22Rv1 (cell line): ENCODE measurements at regions not wholly inside any gene's neighbourhood (a gene's known extent, or its start where the extent isn't known, plus 50 kb on each side); places are given as distances from the start of the nearest gene placed in this dataset.

Source experiments
- H3K27ac ChIP-seq: fragments of 450-650 bp; 2 replicates; pipeline ENCODE4 v1.5.1; 2017
- CTCF ChIP-seq: fragments of 450-650 bp; IDR thresholded peaks from 2 replicates; pipeline ENCODE4 v1.5.1; 2017; ENCODE audit warnings: mild to moderate bottlenecking
- ZFX ChIP-seq: fragments of 450-650 bp; IDR thresholded peaks from 2 replicates; pipeline ENCODE4 v1.6.1; 2017; ENCODE audit warnings: antibody characterized with exemption, borderline replicate concordance

- H3K27ac ChIP-seq, result no peak overlapping the region
- TF ChIP-seq ZFX, result no peak
- no peak for TF ChIP-seq CTCF
Observed at GRCh38 chr11:25741886-25742285, 590.0 kb upstream of the ANO3 start.

- no peak overlapping the region for H3K27ac ChIP-seq
- TF ChIP-seq ZFX, result no peak
- no peak for TF ChIP-seq CTCF
Observed at GRCh38 chr11:25742800-25743199, 589.1 kb upstream of the ANO3 start.

- no peak for TF ChIP-seq ZFX
- no peak for TF ChIP-seq CTCF
- no peak overlapping the region for H3K27ac ChIP-seq
Observed at GRCh38 chr11:25755381-25755780, 576.5 kb upstream of the ANO3 start.

DNA sequence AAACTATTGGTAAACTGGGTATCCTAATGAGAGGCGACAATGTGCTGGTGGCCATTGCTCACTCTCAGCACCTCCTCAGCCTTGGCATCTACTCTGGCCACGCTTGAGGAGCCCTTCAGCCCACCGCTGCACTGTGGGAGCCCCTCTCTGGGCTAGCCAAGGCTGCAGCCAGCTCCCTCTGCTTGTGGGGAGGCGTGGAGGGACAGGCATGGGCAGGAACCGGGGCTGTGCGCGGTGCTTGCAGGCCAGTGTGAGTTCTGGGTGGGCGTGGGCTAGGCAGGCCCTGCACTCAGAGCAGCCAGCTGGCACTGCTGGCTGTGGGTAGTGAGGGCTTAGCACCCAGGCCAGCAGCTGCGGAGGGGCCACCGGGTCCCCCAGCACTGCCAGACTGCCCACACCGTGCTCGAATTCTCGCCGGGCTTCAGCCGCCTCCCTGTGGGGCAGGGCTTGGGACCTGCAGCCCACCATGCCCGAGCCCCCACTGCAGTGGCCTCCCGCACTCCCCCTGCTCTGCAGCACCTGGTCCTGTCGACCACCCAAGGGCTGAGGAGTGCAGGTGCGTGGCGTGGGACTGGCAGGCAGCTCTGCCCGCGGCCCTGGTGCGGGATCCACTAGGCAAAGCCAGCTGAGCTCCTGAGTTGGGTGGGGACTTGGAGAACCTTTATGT is 575.9 kb upstream of the ANO3 start:
- TF ChIP-seq ZFX (no peak), CTCF (no peak)
- H3K27ac ChIP-seq, result no peak overlapping the region

DNA sequence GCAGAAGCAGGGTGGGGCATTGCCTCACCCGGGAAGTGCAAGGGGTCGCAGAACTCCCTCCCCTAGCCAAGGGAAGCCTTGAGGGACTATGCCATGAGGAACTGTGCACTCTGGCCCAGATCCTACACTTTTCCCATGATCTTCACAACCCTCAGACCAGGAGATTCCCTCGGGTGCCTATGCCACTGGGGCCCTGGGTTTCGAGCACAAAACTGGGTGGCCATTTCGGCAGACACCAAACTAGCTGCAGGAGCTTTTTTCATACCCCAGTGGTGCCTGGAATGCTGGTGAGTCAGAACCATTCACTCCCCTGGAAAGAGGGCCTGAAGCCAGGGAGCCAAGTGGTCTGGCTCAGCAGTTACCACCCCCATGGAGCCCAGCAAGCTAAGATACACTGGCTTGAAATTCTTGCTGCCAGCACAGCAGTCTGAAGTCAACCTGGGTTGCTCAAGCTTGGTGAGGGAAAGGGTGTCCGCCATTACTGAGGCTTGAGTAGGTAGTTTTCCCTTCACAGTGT is 573.7 kb upstream of the ANO3 start:
- no peak overlapping the region for H3K27ac ChIP-seq
- TF ChIP-seq CTCF (no peak), ZFX (no peak)

DNA sequence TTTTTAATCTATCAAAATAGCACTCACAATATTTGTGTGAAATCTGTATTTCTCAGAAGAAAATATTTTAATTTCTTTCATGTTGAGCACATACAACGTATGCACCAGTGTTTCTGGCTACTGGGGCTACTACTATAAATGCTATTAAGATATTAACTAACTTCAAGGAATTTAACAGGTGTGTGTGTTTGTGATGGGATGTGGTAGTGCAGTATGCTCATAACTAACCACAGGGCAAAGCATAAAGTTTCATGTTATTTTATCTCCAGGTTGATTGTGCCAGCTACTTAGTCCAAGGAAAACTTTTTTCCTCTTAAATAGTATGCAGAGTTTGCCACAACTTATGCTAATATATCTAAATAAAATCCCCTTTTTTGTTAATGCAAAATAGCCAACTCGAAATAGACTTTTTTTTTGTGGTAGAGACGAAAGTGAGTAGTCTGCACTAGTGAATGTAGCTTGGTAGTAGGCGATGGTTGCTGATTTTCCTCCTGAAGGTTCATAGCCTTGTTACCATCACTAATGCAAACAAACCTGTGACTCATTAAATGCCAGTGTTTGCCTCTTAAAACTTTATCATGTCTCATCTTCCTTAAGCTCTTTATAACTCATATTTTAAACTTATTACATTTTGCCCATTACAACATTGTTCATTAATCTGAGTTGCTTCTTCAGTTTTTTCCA is 565.5 kb upstream of the ANO3 start:
- H3K27ac ChIP-seq, result peak overlapping the region; percentile 45
- TF ChIP-seq ZFX (no peak), CTCF (no peak)

DNA sequence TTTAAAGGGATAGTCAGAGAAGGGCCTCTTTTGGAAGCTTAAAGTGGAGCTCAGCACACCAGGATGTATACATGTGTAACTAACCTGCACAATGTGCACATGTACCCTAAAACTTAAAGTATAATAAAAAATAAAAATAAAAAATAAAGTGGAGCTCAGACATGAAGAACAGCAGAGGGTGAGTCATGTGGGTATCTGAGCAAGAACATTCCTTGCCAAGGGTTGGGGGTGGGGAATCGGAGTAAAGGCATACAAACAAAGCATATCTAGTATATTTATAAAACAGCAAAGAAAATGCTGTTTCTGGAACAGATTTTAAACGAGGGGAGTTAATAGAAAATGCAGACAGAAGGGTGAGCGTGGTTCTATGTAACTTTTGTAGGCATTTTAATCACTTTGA is 562.6 kb upstream of the ANO3 start:
- no peak overlapping the region for H3K27ac ChIP-seq
- TF ChIP-seq CTCF (no peak), ZFX (no peak)
